GM08714 (cell line): ENCODE measurements at regions not wholly inside any gene's neighbourhood (a gene's known extent, or its start where the extent isn't known, plus 50 kb on each side); places are given as distances from the start of the nearest gene placed in this dataset.
A peak's percentile ranks its signal among the peaks of the same experiment; 100 is the strongest.

Experiments used
- H3K4me3 ChIP-seq: fragments of 200-500 bp; sonication (Bioruptor generic); 2 replicates; pipeline ENCODE4 v1.5.1; 2014; ENCODE audit warnings: mild to moderate bottlenecking, low read length, inconsistent platforms
- ZNF274 ChIP-seq: IDR thresholded peaks from 2 replicates; pipeline ENCODE4 v1.6.1; 2012; ENCODE audit warnings: mild to moderate bottlenecking, low read depth, low read length

- H3K4me3 ChIP-seq = no peak overlapping the region
- no peak for TF ChIP-seq ZNF274
These were observed 62.9 kb downstream of the ACKR3 start for GRCh38 chr2:236632295-236633218.

GRCh38 chr2:236633219-236633570, 63.6 kb downstream of the ACKR3 start:
- H3K4me3 ChIP-seq = no peak overlapping the region
- TF ChIP-seq ZNF274 = no peak

- TF ChIP-seq ZNF274 = no peak
- H3K4me3 ChIP-seq = no peak overlapping the region
These were observed 64.3 kb downstream of the ACKR3 start for GRCh38 chr2:236633775-236634560.

- TF ChIP-seq ZNF274 = no peak
- no peak overlapping the region for H3K4me3 ChIP-seq
These were observed 66.6 kb downstream of the ACKR3 start for GRCh38 chr2:236636261-236636660.

GRCh38 chr2:236636714-236637470, 67.3 kb downstream of the ACKR3 start:
- no peak for TF ChIP-seq ZNF274
- H3K4me3 ChIP-seq = no peak overlapping the region

- no peak overlapping the region for H3K4me3 ChIP-seq
- no peak for TF ChIP-seq ZNF274
These were observed 68.3 kb downstream of the ACKR3 start for GRCh38 chr2:236637686-236638569.

GRCh38 chr2:236638707-236639106, 69.1 kb downstream of the ACKR3 start:
- no peak overlapping the region for H3K4me3 ChIP-seq
- no peak for TF ChIP-seq ZNF274

GRCh38 chr2:236639461-236640235, 70.0 kb downstream of the ACKR3 start:
- TF ChIP-seq ZNF274 = no peak

GRCh38 chr2:236641051-236641726, 71.6 kb downstream of the ACKR3 start:
- peak; percentile 44; the same call in 1 of the 2 replicates for TF ChIP-seq ZNF274
- no peak overlapping the region for H3K4me3 ChIP-seq

More at GRCh38 chr2:236639461-236640235, 70.0 kb downstream of the ACKR3 start:
- no peak overlapping the region for H3K4me3 ChIP-seq

- TF ChIP-seq ZNF274 = no peak
- H3K4me3 ChIP-seq = no peak overlapping the region
These were observed 72.5 kb downstream of the ACKR3 start for GRCh38 chr2:236642125-236642524.

- H3K4me3 ChIP-seq = no peak overlapping the region
- no peak for TF ChIP-seq ZNF274
These were observed 73.1 kb downstream of the ACKR3 start for GRCh38 chr2:236642584-236643291.
